ENCODE measurements at regions not wholly inside any gene's neighbourhood (a gene's known extent, or its start where the extent isn't known, plus 50 kb on each side); places are given as distances from the start of the nearest gene placed in this dataset.
"Not testable (repeated sequence)": the region's sequence is repeated elsewhere in the genome, so short reads cannot be mapped to it uniquely, and the experiment has no call there.

GRCh38 chr5:2536632-2537377 is 214.7 kb downstream of the IRX2 start:
- CTCF ChIA-PET, result no interaction called here
- DNase-seq (ENCODE audit: low read depth), result no peak
- Histone ChIP-seq H3K27me3 (ENCODE audit: control insufficient read depth, insufficient read depth, low read length) (no peaks in the 10 kb centered on the region), H3K36me3 (ENCODE audit: control insufficient read depth, insufficient read depth, low read length) (no peaks in the 10 kb centered on the region), H3K4me3 (ENCODE audit: low read depth, low read length) (no peak overlapping the region)
- TF ChIP-seq CTCF (IDR thresholded peaks at IDR 0.05; ENCODE audit: insufficient read depth, low read depth, low read length), result no peak
- POLR2A ChIA-PET, result no interaction called here

GRCh38 chr5:2534970-2535369 is 216.5 kb downstream of the IRX2 start:
- no peak for DNase-seq (ENCODE audit: low read depth)
- CTCF ChIA-PET, result interaction anchor here (0.5 kb wide), 1 partner anchor 506 kb away, joined by 3 read pairs; no protein-coding TSS in a partner anchor
- TF ChIP-seq CTCF (IDR thresholded peaks at IDR 0.05; ENCODE audit: insufficient read depth, low read depth, low read length), result no peak

GRCh38 chr5:2534251-2534650 is 217.2 kb downstream of the IRX2 start:
- no peak for TF ChIP-seq CTCF (IDR thresholded peaks at IDR 0.05; ENCODE audit: insufficient read depth, low read depth, low read length)
- POLR2A ChIA-PET, result no interaction called here
- CTCF ChIA-PET, result no interaction called here
- Histone ChIP-seq H3K27me3 (ENCODE audit: control insufficient read depth, insufficient read depth, low read length) (no peaks in the 10 kb centered on the region), H3K36me3 (ENCODE audit: control insufficient read depth, insufficient read depth, low read length) (no peaks in the 10 kb centered on the region), H3K4me3 (ENCODE audit: low read depth, low read length) (no peak overlapping the region)
- DNase-seq (ENCODE audit: low read depth), result no peak

More at GRCh38 chr5:2534970-2535369, 216.5 kb downstream of the IRX2 start:
- POLR2A ChIA-PET, result no interaction called here
- Histone ChIP-seq H3K27me3 (ENCODE audit: control insufficient read depth, insufficient read depth, low read length) (no peaks in the 10 kb centered on the region), H3K36me3 (ENCODE audit: control insufficient read depth, insufficient read depth, low read length) (no peaks in the 10 kb centered on the region), H3K4me3 (ENCODE audit: low read depth, low read length) (no peak overlapping the region)

- POLR2A ChIA-PET; CTCF ChIA-PET; DNase-seq (ENCODE audit: low read depth); H3K27me3 ChIP-seq (ENCODE audit: control insufficient read depth, insufficient read depth, low read length); H3K4me3 ChIP-seq (ENCODE audit: low read depth, low read length); H3K36me3 ChIP-seq (ENCODE audit: control insufficient read depth, insufficient read depth, low read length): not testable (repeated sequence)
Observed at GRCh38 chr5:2533848-2534247, 217.6 kb downstream of the IRX2 start.

GRCh38 chr5:2532809-2533208 is 218.7 kb downstream of the IRX2 start:
- DNase-seq (ENCODE audit: low read depth), result no peak
- ChIA-PET CTCF (no interaction called here), POLR2A (no interaction called here)
- H3K36me3 ChIP-seq (ENCODE audit: control insufficient read depth, insufficient read depth, low read length), result no peaks in the 10 kb centered on the region
- TF ChIP-seq CTCF (IDR thresholded peaks at IDR 0.05; ENCODE audit: insufficient read depth, low read depth, low read length), result no peak
- H3K27me3 ChIP-seq (ENCODE audit: control insufficient read depth, insufficient read depth, low read length), result no peaks in the 10 kb centered on the region
- H3K4me3 ChIP-seq (ENCODE audit: low read depth, low read length), result no peak overlapping the region

GRCh38 chr5:2531318-2531717 is 220.2 kb downstream of the IRX2 start:
- no peak for DNase-seq (ENCODE audit: low read depth)
- CTCF ChIA-PET, result no interaction called here

More at GRCh38 chr5:2531318-2531717, 220.2 kb downstream of the IRX2 start:
- H3K4me3 ChIP-seq (ENCODE audit: low read depth, low read length), result no peak overlapping the region
- no peak for TF ChIP-seq CTCF (IDR thresholded peaks at IDR 0.05; ENCODE audit: insufficient read depth, low read depth, low read length)
- H3K36me3 ChIP-seq (ENCODE audit: control insufficient read depth, insufficient read depth, low read length), result no peaks in the 10 kb centered on the region
- H3K27me3 ChIP-seq (ENCODE audit: control insufficient read depth, insufficient read depth, low read length), result no peaks in the 10 kb centered on the region
- POLR2A ChIA-PET, result no interaction called here

Measured in BJ (cell line).